SK-N-MC (cell line): ENCODE measurements at regions not wholly inside any gene's neighbourhood (a gene's known extent, or its start where the extent isn't known, plus 50 kb on each side); places are given as distances from the start of the nearest gene placed in this dataset.

Experiments
- DNase-seq: peaks from one replicate; pipeline ENCODE4 v3.0.0-alpha.2; 2011; ENCODE audit warnings: low read depth, low spot score
- H3K27ac ChIP-seq: fragments of 200-600 bp; sonication (generic); 2 replicates; pipeline ENCODE4 v1.5.1; 2016; ENCODE audit warnings: mixed run types
- H3K36me3 ChIP-seq: fragments of 200-600 bp; sonication (generic); 2 replicates; pipeline ENCODE4 v1.6.1; 2017; ENCODE audit warnings: antibody characterized with exemption, low read length, mixed read lengths; ENCODE audit not compliant: insufficient read depth
- H3K4me3 ChIP-seq: fragments of 200-600 bp; sonication (generic); 2 replicates; pipeline ENCODE4 v1.5.1; 2016
- H3K9ac ChIP-seq: fragments of 200-600 bp; sonication (generic); 2 replicates; pipeline ENCODE4 v1.8.0; 2017; ENCODE audit warnings: mixed run types, mixed read lengths; ENCODE audit not compliant: insufficient read length
- H3K9me3 ChIP-seq: fragments of 200-600 bp; sonication (generic); 2 replicates; pipeline ENCODE4 v1.6.1; 2017; ENCODE audit warnings: low read depth, mild to moderate bottlenecking, antibody characterized with exemption, low read length, moderate library complexity, mixed read lengths
- EZH2 ChIP-seq: fragments of 200-600 bp; sonication (generic); IDR thresholded peaks from one replicate; pipeline ENCODE4 v1.6.1; 2017; ENCODE audit warnings: antibody characterized with exemption
- FOXP2 ChIP-seq: optimal IDR thresholded peaks from 2 replicates; pipeline ENCODE3; 2011; ENCODE audit warnings: mild to moderate bottlenecking, moderate library complexity; ENCODE audit not compliant: insufficient read depth; ENCODE audit errors: extremely low read length, control extremely low read depth
- POLR2AphosphoS5 ChIP-seq: IDR thresholded peaks from 2 replicates; pipeline ENCODE4 v1.6.1; 2012; ENCODE audit warnings: mild to moderate bottlenecking, low read depth, low read length, borderline replicate concordance

- no peak overlapping the region for H3K9ac ChIP-seq
- H3K9me3 ChIP-seq, result no peaks in the 10 kb centered on the region
- no peak overlapping the region for H3K27ac ChIP-seq
- no peak overlapping the region for H3K4me3 ChIP-seq
- no peaks in the 10 kb centered on the region for H3K36me3 ChIP-seq
- no peak for TF ChIP-seq POLR2AphosphoS5
- TF ChIP-seq EZH2, result no peak
- no peak for TF ChIP-seq FOXP2
- no peak for DNase-seq
Observed at GRCh38 chr9:78663369-78663768, 366.4 kb downstream of the PSAT1 start.

GRCh38 chr9:78664370-78664769 lies 367.4 kb downstream of the PSAT1 start:
- TF ChIP-seq FOXP2, result no peak
- DNase-seq, result no peak
- H3K36me3 ChIP-seq, result no peaks in the 10 kb centered on the region
- no peaks in the 10 kb centered on the region for H3K9me3 ChIP-seq
- no peak overlapping the region for H3K9ac ChIP-seq
- no peak overlapping the region for H3K4me3 ChIP-seq
- H3K27ac ChIP-seq, result no peak overlapping the region

GRCh38 chr9:78666818-78667414 lies 370.0 kb downstream of the PSAT1 start:
- Histone ChIP-seq H3K4me3 (no peak overlapping the region), H3K9ac (no peak overlapping the region), H3K9me3 (no peaks in the 10 kb centered on the region), H3K36me3 (no peaks in the 10 kb centered on the region), H3K27ac (no peak overlapping the region)
- no peak for TF ChIP-seq POLR2AphosphoS5
- no peak for TF ChIP-seq EZH2
- no peak for TF ChIP-seq FOXP2
- no peak for DNase-seq

- Histone ChIP-seq H3K9me3 (no peaks in the 10 kb centered on the region), H3K36me3 (no peaks in the 10 kb centered on the region), H3K4me3 (no peak overlapping the region), H3K27ac (no peak overlapping the region), H3K9ac (no peak overlapping the region)
- DNase-seq, result no peak
- TF ChIP-seq EZH2 (no peak), FOXP2 (no peak), POLR2AphosphoS5 (no peak)
Observed at GRCh38 chr9:78668148-78668832, 371.4 kb downstream of the PSAT1 start.

GRCh38 chr9:78669591-78669990 lies 372.7 kb downstream of the PSAT1 start:
- Histone ChIP-seq H3K4me3 (no peak overlapping the region), H3K9me3 (no peaks in the 10 kb centered on the region), H3K9ac (no peak overlapping the region), H3K36me3 (no peaks in the 10 kb centered on the region), H3K27ac (no peak overlapping the region)
- no peak for TF ChIP-seq EZH2
- TF ChIP-seq POLR2AphosphoS5, result no peak
- TF ChIP-seq FOXP2, result no peak
- no peak for DNase-seq

- no peak overlapping the region for H3K27ac ChIP-seq
Observed at GRCh38 chr9:78671785-78672184, 374.9 kb downstream of the PSAT1 start.

GRCh38 chr9:78674874-78675273 lies 377.9 kb downstream of the PSAT1 start:
- no peak for TF ChIP-seq FOXP2
- TF ChIP-seq POLR2AphosphoS5, result no peak
- TF ChIP-seq EZH2, result no peak
- H3K9me3 ChIP-seq, result no peaks in the 10 kb centered on the region

More at GRCh38 chr9:78671785-78672184, 374.9 kb downstream of the PSAT1 start:
- H3K9ac ChIP-seq, result no peak overlapping the region
- TF ChIP-seq FOXP2, result no peak
- no peak for TF ChIP-seq EZH2
- no peak for TF ChIP-seq POLR2AphosphoS5
- no peak overlapping the region for H3K4me3 ChIP-seq
- H3K36me3 ChIP-seq, result no peaks in the 10 kb centered on the region
- H3K9me3 ChIP-seq, result no peaks in the 10 kb centered on the region
- DNase-seq, result no peak

GRCh38 chr9:78676009-78676408 lies 379.1 kb downstream of the PSAT1 start:
- Histone ChIP-seq H3K9ac (no peak overlapping the region), H3K9me3 (no peaks in the 10 kb centered on the region), H3K4me3 (no peak overlapping the region), H3K27ac (no peak overlapping the region), H3K36me3 (no peaks in the 10 kb centered on the region)
- TF ChIP-seq EZH2 (no peak), POLR2AphosphoS5 (no peak), FOXP2 (no peak)
- no peak for DNase-seq

More at GRCh38 chr9:78674874-78675273, 377.9 kb downstream of the PSAT1 start:
- Histone ChIP-seq H3K27ac (no peak overlapping the region), H3K9ac (no peak overlapping the region), H3K4me3 (no peak overlapping the region), H3K36me3 (no peaks in the 10 kb centered on the region)
- no peak for DNase-seq

- Histone ChIP-seq H3K4me3 (no peak overlapping the region), H3K27ac (no peak overlapping the region), H3K9ac (no peak overlapping the region), H3K36me3 (no peaks in the 10 kb centered on the region), H3K9me3 (no peaks in the 10 kb centered on the region)
- DNase-seq, result no peak
- TF ChIP-seq POLR2AphosphoS5 (no peak), FOXP2 (no peak), EZH2 (no peak)
Observed at GRCh38 chr9:78676623-78677022, 379.7 kb downstream of the PSAT1 start.
